Tibial artery (tissue), 4 donors: ENCODE measurements at regions not wholly inside any gene's neighbourhood (a gene's known extent, or its start where the extent isn't known, plus 50 kb on each side); places are given as distances from the start of the nearest gene placed in this dataset.

Experiments
- DNase-seq, 2 donors: peaks; one replicate each; pipeline ENCODE4 v3.0.0-alpha.2; 2019
- H3K27ac ChIP-seq, 2 donors: fragments of 200-600 bp; sonication (generic) in 1 of 2; 1 replicate in 1 of 2; 2 replicates in 1 of 2; pipeline ENCODE4 v1.5.1; 2018 to 2019; ENCODE audit warnings: mild to moderate bottlenecking in 1 of 2
- H3K27me3 ChIP-seq, 2 donors: fragments of 200-600 bp; sonication (generic) in 1 of 2; one replicate each; pipeline versions ENCODE4 v1.5.1 to v1.6.0; 2016 to 2019
- H3K36me3 ChIP-seq, 3 donors: fragments of 200-600 bp; sonication (generic) in 2 of 3; one replicate each; pipeline ENCODE4 v1.5.1; 2016 to 2019; ENCODE audit warnings: mild to moderate bottlenecking in 2 of 3
- H3K4me1 ChIP-seq, 4 donors: fragments of 200-600 bp; sonication (generic) in 2 of 4; 1 replicate in 3 of 4; 2 replicates in 1 of 4; pipeline ENCODE4 v1.5.1; 2016 to 2019
- H3K4me3 ChIP-seq, 2 donors: fragments of 200-600 bp; sonication (generic) in 1 of 2; 1 replicate in 1 of 2; 2 replicates in 1 of 2; pipeline ENCODE4 v1.5.1; 2018 to 2019; ENCODE audit warnings: mild to moderate bottlenecking in 2 of 2
- H3K9me3 ChIP-seq, 3 donors: fragments of 200-600 bp; sonication (generic) in 1 of 3; one replicate each; pipeline ENCODE4 v1.5.1; 2016 to 2019
- intact Hi-C: fragments of 100-400 bp; cut with DNase I; formaldehyde crosslinking; loops from one replicate; pipeline ENCODE4 v1.15.0; 2023; ENCODE audit warnings: low total_unique reads
- TF ChIP-seq, protein P1 (sequence below), 2 experiments: fragments of 200-600 bp in 1 of 2; fragments of 450-650 bp in 1 of 2; IDR thresholded peaks; one replicate each; pipeline ENCODE4 v1.5.1; 2017 to 2019; ENCODE audit warnings: antibody characterized with exemption in 2 of 2, mild to moderate bottlenecking in 1 of 2, moderate library complexity in 1 of 2

DNA sequence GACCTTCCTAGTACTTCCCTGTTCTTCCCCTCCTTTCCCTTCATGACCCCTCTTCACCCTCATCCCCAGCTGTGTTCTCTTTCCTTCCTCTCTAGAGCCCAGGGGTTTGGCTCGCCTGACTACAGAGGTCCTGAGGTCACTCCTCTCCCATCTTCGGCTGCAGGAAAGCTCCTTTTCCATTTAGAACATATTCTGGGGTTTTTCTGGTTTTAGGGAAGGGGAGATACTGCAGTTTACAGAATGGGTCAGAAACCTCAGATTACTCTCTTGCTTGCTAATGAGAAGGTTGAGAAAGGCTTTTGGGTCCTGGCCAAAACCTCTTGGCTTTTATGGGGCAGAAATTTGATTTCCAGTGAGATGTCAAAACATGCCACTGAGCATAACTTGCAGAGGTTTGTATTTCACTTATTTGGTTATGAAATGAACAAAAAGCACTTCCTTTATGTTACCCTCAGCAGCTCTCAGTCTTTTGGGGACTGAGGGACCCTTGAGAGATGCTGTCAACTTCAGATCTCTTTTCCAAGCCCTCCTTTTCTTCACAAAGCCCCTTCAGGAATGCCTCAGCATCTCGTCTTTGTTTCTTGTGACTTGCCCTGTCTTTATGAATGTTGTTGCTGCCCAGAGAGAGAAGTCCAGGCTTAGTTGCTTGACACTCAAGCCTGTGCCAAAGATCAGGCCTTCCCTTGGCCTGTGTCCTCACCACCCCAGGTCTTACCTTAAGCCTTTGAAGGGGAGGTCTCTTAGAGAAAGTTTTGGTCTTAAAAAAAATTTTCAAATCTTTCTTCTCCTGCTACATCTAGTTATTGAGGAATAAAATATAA, 121.7 kb upstream of the TPM1 start:
- no peaks in the 10 kb centered on the region for H3K9me3 ChIP-seq
- no peak overlapping the region for H3K4me3 ChIP-seq
- H3K27ac ChIP-seq, result peak overlapping the region; percentile 41 to 69
- no peaks in the 10 kb centered on the region for H3K27me3 ChIP-seq
- intact Hi-C loops, result no loop called here
- TF ChIP-seq, protein P1, sequence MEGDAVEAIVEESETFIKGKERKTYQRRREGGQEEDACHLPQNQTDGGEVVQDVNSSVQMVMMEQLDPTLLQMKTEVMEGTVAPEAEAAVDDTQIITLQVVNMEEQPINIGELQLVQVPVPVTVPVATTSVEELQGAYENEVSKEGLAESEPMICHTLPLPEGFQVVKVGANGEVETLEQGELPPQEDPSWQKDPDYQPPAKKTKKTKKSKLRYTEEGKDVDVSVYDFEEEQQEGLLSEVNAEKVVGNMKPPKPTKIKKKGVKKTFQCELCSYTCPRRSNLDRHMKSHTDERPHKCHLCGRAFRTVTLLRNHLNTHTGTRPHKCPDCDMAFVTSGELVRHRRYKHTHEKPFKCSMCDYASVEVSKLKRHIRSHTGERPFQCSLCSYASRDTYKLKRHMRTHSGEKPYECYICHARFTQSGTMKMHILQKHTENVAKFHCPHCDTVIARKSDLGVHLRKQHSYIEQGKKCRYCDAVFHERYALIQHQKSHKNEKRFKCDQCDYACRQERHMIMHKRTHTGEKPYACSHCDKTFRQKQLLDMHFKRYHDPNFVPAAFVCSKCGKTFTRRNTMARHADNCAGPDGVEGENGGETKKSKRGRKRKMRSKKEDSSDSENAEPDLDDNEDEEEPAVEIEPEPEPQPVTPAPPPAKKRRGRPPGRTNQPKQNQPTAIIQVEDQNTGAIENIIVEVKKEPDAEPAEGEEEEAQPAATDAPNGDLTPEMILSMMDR (IDR thresholded peaks at IDR 0.05), result no peak
- peak in 1 of 2 donors; percentile 79 for DNase-seq
- H3K36me3 ChIP-seq, result no peaks in the 10 kb centered on the region
- H3K4me1 ChIP-seq, result peaks cover 0 to 32% (median 18%) of the 10 kb centered on the region in 4 donors

- intact Hi-C loops, result no loop called here
- Histone ChIP-seq H3K9me3 (no peaks in the 10 kb centered on the region), H3K27ac (peak overlapping the region; percentile 41 to 69), H3K4me3 (no peak overlapping the region), H3K27me3 (no peaks in the 10 kb centered on the region), H3K36me3 (no peaks in the 10 kb centered on the region), H3K4me1 (peaks cover 0 to 32% (median 18%) of the 10 kb centered on the region in 4 donors)
- no peak for DNase-seq
- TF ChIP-seq, protein P1 (IDR thresholded peaks at IDR 0.05), result no peak
Observed at GRCh38 chr15:62922514-62922913, 120.0 kb upstream of the TPM1 start.

DNA sequence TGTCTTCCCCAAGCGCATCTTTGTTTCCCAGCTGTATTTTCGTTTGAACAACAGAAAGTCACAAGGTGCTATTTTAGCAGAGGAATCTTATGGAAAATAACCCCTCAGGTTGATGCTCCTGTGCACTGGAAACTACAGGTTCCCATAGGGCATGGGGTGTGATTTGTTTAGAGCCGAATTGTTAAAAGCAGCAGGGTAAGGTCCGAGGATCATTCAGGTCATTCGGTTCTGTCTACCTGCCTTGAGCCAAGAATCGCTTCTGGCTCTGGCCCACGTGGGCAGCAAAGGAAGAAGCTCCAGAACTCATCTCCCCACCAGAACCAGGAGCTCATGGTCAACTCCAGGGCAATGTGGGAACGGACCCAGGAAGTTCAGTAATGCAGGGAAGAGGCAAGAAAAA, 116.7 kb upstream of the TPM1 start:
- Histone ChIP-seq H3K4me1 (peaks cover 0 to 40% (median 20%) of the 10 kb centered on the region in 4 donors), H3K27ac (no peak overlapping the region), H3K9me3 (no peaks in the 10 kb centered on the region), H3K4me3 (no peak overlapping the region), H3K36me3 (no peaks in the 10 kb centered on the region), H3K27me3 (no peaks in the 10 kb centered on the region)
- intact Hi-C loops, result no loop called here
- DNase-seq, result no peak
- TF ChIP-seq, protein P1 (IDR thresholded peaks at IDR 0.05), result no peak

GRCh38 chr15:62927196-62927595, 115.4 kb upstream of the TPM1 start:
- no peak for DNase-seq
- Histone ChIP-seq H3K27me3 (no peaks in the 10 kb centered on the region), H3K4me1 (peaks cover 0 to 33% (median 13%) of the 10 kb centered on the region in 4 donors), H3K4me3 (no peak overlapping the region), H3K9me3 (no peaks in the 10 kb centered on the region), H3K36me3 (no peaks in the 10 kb centered on the region), H3K27ac (no peak overlapping the region)
- TF ChIP-seq, protein P1 (IDR thresholded peaks at IDR 0.05), result no peak
- intact Hi-C loops, result no loop called here

- no peak for DNase-seq
- Histone ChIP-seq H3K9me3 (no peaks in the 10 kb centered on the region), H3K36me3 (no peaks in the 10 kb centered on the region), H3K4me3 (no peak overlapping the region), H3K4me1 (peaks cover 0 to 33% (median 15%) of the 10 kb centered on the region in 4 donors), H3K27me3 (no peaks in the 10 kb centered on the region), H3K27ac (peak overlapping the region; percentile 49 to 67)
- TF ChIP-seq, protein P1 (IDR thresholded peaks at IDR 0.05), result no peak
- intact Hi-C loops, result no loop called here
Observed at GRCh38 chr15:62927836-62928235, 114.7 kb upstream of the TPM1 start.
